Central memory CD8-positive, alpha-beta T cell (primary cell): ENCODE measurements at regions not wholly inside any gene's neighbourhood (a gene's known extent, or its start where the extent isn't known, plus 50 kb on each side); places are given as distances from the start of the nearest gene placed in this dataset.

Experiments used
- ATAC-seq: fragments of 150-1000 bp; cut with Tn5 transposase; replicated peaks from 2 replicates; pipeline ENCODE4 v1.10.0; 2022; ENCODE audit warnings: mild to moderate bottlenecking, moderate FRiP score, moderate number of reproducible peaks; ENCODE audit not compliant: poor library complexity, severe bottlenecking; ENCODE audit errors: extremely low read depth
- DNase-seq, 2 donors: peaks; one replicate each; pipeline ENCODE4 v3.0.0; 2021; ENCODE audit warnings: low spot score in 2 of 2
- H3K27ac Mint-ChIP-seq: one replicate; pipeline ENCODE4 v1.8.0; 2022; ENCODE audit warnings: low read depth, mild to moderate bottlenecking, moderate library complexity, mixed read lengths
- H3K27me3 Mint-ChIP-seq: one replicate; pipeline ENCODE4 v1.8.0; 2022; ENCODE audit warnings: mixed read lengths
- H3K36me3 Mint-ChIP-seq: one replicate; pipeline ENCODE4 v1.8.0; 2022; ENCODE audit warnings: mild to moderate bottlenecking, moderate library complexity, mixed read lengths; ENCODE audit not compliant: insufficient read depth
- H3K4me1 Mint-ChIP-seq: one replicate; pipeline ENCODE4 v1.8.0; 2022; ENCODE audit warnings: mixed read lengths
- H3K4me3 Mint-ChIP-seq: one replicate; pipeline ENCODE4 v1.8.0; 2022; ENCODE audit warnings: mild to moderate bottlenecking, moderate library complexity, mixed read lengths
- H3K9me3 Mint-ChIP-seq: one replicate; pipeline ENCODE4 v1.8.0; 2022; ENCODE audit warnings: mixed read lengths

- DNase-seq (no peak), ATAC-seq (no peak)
- Mint-ChIP-seq H3K4me1 (no peaks in the 10 kb centered on the region), H3K27me3 (no peaks in the 10 kb centered on the region), H3K4me3 (no peak overlapping the region), H3K9me3 (peaks cover 11% of the 10 kb centered on the region), H3K36me3 (no peaks in the 10 kb centered on the region), H3K27ac (no peak overlapping the region)
Measured at GRCh38 chr13:62294244-62294643, 878.6 kb upstream of the PCDH20 start.

GRCh38 chr13:62292714-62293480, 877.2 kb upstream of the PCDH20 start:
- H3K36me3 Mint-ChIP-seq, result no peaks in the 10 kb centered on the region
- ATAC-seq (no peak), DNase-seq (no peak)
- peaks cover 14% of the 10 kb centered on the region for H3K9me3 Mint-ChIP-seq
- no peak overlapping the region for H3K27ac Mint-ChIP-seq
- no peaks in the 10 kb centered on the region for H3K27me3 Mint-ChIP-seq
- no peaks in the 10 kb centered on the region for H3K4me1 Mint-ChIP-seq
- H3K4me3 Mint-ChIP-seq, result no peak overlapping the region

- peaks cover 17% of the 10 kb centered on the region for H3K9me3 Mint-ChIP-seq
- no peak overlapping the region for H3K4me3 Mint-ChIP-seq
- no peaks in the 10 kb centered on the region for H3K27me3 Mint-ChIP-seq
Measured at GRCh38 chr13:62290542-62290941, 874.9 kb upstream of the PCDH20 start.

GRCh38 chr13:62287764-62288163, 872.1 kb upstream of the PCDH20 start:
- no peak overlapping the region for H3K27ac Mint-ChIP-seq
- ATAC-seq (no peak), DNase-seq (no peak)
- H3K36me3 Mint-ChIP-seq, result no peaks in the 10 kb centered on the region
- peaks cover 12% of the 10 kb centered on the region for H3K9me3 Mint-ChIP-seq
- no peak overlapping the region for H3K4me3 Mint-ChIP-seq
- H3K27me3 Mint-ChIP-seq, result no peaks in the 10 kb centered on the region
- no peaks in the 10 kb centered on the region for H3K4me1 Mint-ChIP-seq

More at GRCh38 chr13:62290542-62290941, 874.9 kb upstream of the PCDH20 start:
- Mint-ChIP-seq H3K36me3 (no peaks in the 10 kb centered on the region), H3K27ac (no peak overlapping the region), H3K4me1 (no peaks in the 10 kb centered on the region)
- ATAC-seq (no peak), DNase-seq (no peak)

- Mint-ChIP-seq H3K9me3 (peaks cover 24% of the 10 kb centered on the region), H3K27me3 (no peaks in the 10 kb centered on the region), H3K36me3 (no peaks in the 10 kb centered on the region), H3K4me1 (no peaks in the 10 kb centered on the region), H3K4me3 (no peak overlapping the region), H3K27ac (no peak overlapping the region)
- ATAC-seq, result no peak
- DNase-seq, result no peak
Measured at GRCh38 chr13:62280590-62280989, 864.9 kb upstream of the PCDH20 start.

GRCh38 chr13:62278271-62278670, 862.6 kb upstream of the PCDH20 start:
- Mint-ChIP-seq H3K27ac (no peak overlapping the region), H3K4me3 (no peak overlapping the region), H3K4me1 (no peaks in the 10 kb centered on the region), H3K36me3 (no peaks in the 10 kb centered on the region), H3K9me3 (peaks cover 24% of the 10 kb centered on the region), H3K27me3 (no peaks in the 10 kb centered on the region)
- DNase-seq (no peak), ATAC-seq (no peak)

GRCh38 chr13:62251734-62252133, 836.1 kb upstream of the PCDH20 start:
- no peak overlapping the region for H3K27ac Mint-ChIP-seq
- H3K36me3 Mint-ChIP-seq, result no peaks in the 10 kb centered on the region
- peaks cover 26% of the 10 kb centered on the region for H3K9me3 Mint-ChIP-seq
- H3K4me1 Mint-ChIP-seq, result no peaks in the 10 kb centered on the region
- H3K27me3 Mint-ChIP-seq, result no peaks in the 10 kb centered on the region
- ATAC-seq (no peak), DNase-seq (no peak)
- no peak overlapping the region for H3K4me3 Mint-ChIP-seq

- Mint-ChIP-seq H3K4me3 (no peak overlapping the region), H3K27ac (no peak overlapping the region)
- ATAC-seq, result no peak
Measured at GRCh38 chr13:62250501-62251201, 835.0 kb upstream of the PCDH20 start.

GRCh38 chr13:62246581-62246980, 830.9 kb upstream of the PCDH20 start:
- Mint-ChIP-seq H3K27ac (no peak overlapping the region), H3K36me3 (no peaks in the 10 kb centered on the region)

More at GRCh38 chr13:62250501-62251201, 835.0 kb upstream of the PCDH20 start:
- no peak for DNase-seq
- no peaks in the 10 kb centered on the region for H3K27me3 Mint-ChIP-seq
- H3K36me3 Mint-ChIP-seq, result no peaks in the 10 kb centered on the region
- peaks cover 22% of the 10 kb centered on the region for H3K9me3 Mint-ChIP-seq
- no peaks in the 10 kb centered on the region for H3K4me1 Mint-ChIP-seq

GRCh38 chr13:62243106-62243505, 827.5 kb upstream of the PCDH20 start:
- DNase-seq, result no peak
- H3K4me3 Mint-ChIP-seq, result no peak overlapping the region
- H3K27ac Mint-ChIP-seq, result no peak overlapping the region
- no peak for ATAC-seq
- peaks cover 22% of the 10 kb centered on the region for H3K9me3 Mint-ChIP-seq
- H3K4me1 Mint-ChIP-seq, result no peaks in the 10 kb centered on the region
- no peaks in the 10 kb centered on the region for H3K27me3 Mint-ChIP-seq
- no peaks in the 10 kb centered on the region for H3K36me3 Mint-ChIP-seq

More at GRCh38 chr13:62246581-62246980, 830.9 kb upstream of the PCDH20 start:
- no peak for DNase-seq
- H3K27me3 Mint-ChIP-seq, result no peaks in the 10 kb centered on the region
- ATAC-seq, result no peak
- peaks cover 31% of the 10 kb centered on the region for H3K9me3 Mint-ChIP-seq
- H3K4me1 Mint-ChIP-seq, result no peaks in the 10 kb centered on the region
- H3K4me3 Mint-ChIP-seq, result no peak overlapping the region

- ATAC-seq (no peak), DNase-seq (no peak)
Measured at GRCh38 chr13:62234780-62235440, 819.3 kb upstream of the PCDH20 start.

GRCh38 chr13:62210951-62211350, 795.3 kb upstream of the PCDH20 start:
- no peak for DNase-seq
- no peak overlapping the region for H3K27ac Mint-ChIP-seq
- no peak overlapping the region for H3K4me3 Mint-ChIP-seq
- H3K27me3 Mint-ChIP-seq, result no peaks in the 10 kb centered on the region
- H3K36me3 Mint-ChIP-seq, result no peaks in the 10 kb centered on the region
- no peaks in the 10 kb centered on the region for H3K4me1 Mint-ChIP-seq
- H3K9me3 Mint-ChIP-seq, result peaks cover 20% of the 10 kb centered on the region
- ATAC-seq, result no peak

More at GRCh38 chr13:62234780-62235440, 819.3 kb upstream of the PCDH20 start:
- Mint-ChIP-seq H3K9me3 (peaks cover 5% of the 10 kb centered on the region), H3K4me1 (no peaks in the 10 kb centered on the region), H3K27me3 (no peaks in the 10 kb centered on the region), H3K27ac (no peak overlapping the region), H3K36me3 (no peaks in the 10 kb centered on the region), H3K4me3 (no peak overlapping the region)
